ENCODE measurements at regions not wholly inside any gene's neighbourhood (a gene's known extent, or its start where the extent isn't known, plus 50 kb on each side); places are given as distances from the start of the nearest gene placed in this dataset.
"Not testable (repeated sequence)": the region's sequence is repeated elsewhere in the genome, so short reads cannot be mapped to it uniquely, and the experiment has no call there.

GRCh38 chr22:23418159-23418788 lies 161.8 kb downstream of the IGLL1 start:
- no peak for TF ChIP-seq CTCF (IDR thresholded peaks at IDR 0.05)
- DNase-seq (ENCODE audit: low spot score) = peak; percentile 53
- no peak overlapping the region for H3K27ac ChIP-seq
- no peak overlapping the region for H3K4me3 ChIP-seq

- not testable (repeated sequence) for DNase-seq (ENCODE audit: low spot score); H3K27ac ChIP-seq; H3K4me3 ChIP-seq
These were observed 162.8 kb downstream of the IGLL1 start for GRCh38 chr22:23417327-23417726.

- H3K4me3 ChIP-seq; H3K27ac ChIP-seq; DNase-seq (ENCODE audit: low spot score): not testable (repeated sequence)
These were observed 163.9 kb downstream of the IGLL1 start for GRCh38 chr22:23416169-23416690.

GRCh38 chr22:23415490-23415851 lies 164.6 kb downstream of the IGLL1 start:
- Histone ChIP-seq H3K27ac (no peak overlapping the region), H3K4me3 (no peak overlapping the region)
- DNase-seq (ENCODE audit: low spot score) = peak; percentile 41
- no peak for TF ChIP-seq CTCF (IDR thresholded peaks at IDR 0.05)

GRCh38 chr22:23414727-23415489 lies 165.2 kb downstream of the IGLL1 start:
- DNase-seq (ENCODE audit: low spot score) = peak; percentile 66
- no peak for TF ChIP-seq CTCF (IDR thresholded peaks at IDR 0.05)
- Histone ChIP-seq H3K4me3 (no peak overlapping the region), H3K27ac (no peak overlapping the region)

- H3K27ac ChIP-seq = no peak overlapping the region
- DNase-seq (ENCODE audit: low spot score) = no peak
These were observed 168.4 kb downstream of the IGLL1 start for GRCh38 chr22:23411739-23412138.

GRCh38 chr22:23410411-23410810 lies 169.7 kb downstream of the IGLL1 start:
- DNase-seq (ENCODE audit: low spot score) = no peak
- Histone ChIP-seq H3K4me3 (no peak overlapping the region), H3K27ac (no peak overlapping the region)
- TF ChIP-seq CTCF (IDR thresholded peaks at IDR 0.05) = no peak

More at GRCh38 chr22:23411739-23412138, 168.4 kb downstream of the IGLL1 start:
- no peak for TF ChIP-seq CTCF (IDR thresholded peaks at IDR 0.05)
- H3K4me3 ChIP-seq = no peak overlapping the region

- H3K4me3 ChIP-seq = no peak overlapping the region
- TF ChIP-seq CTCF (IDR thresholded peaks at IDR 0.05) = no peak
- no peak for DNase-seq (ENCODE audit: low spot score)
- H3K27ac ChIP-seq = no peak overlapping the region
These were observed 170.1 kb downstream of the IGLL1 start for GRCh38 chr22:23409976-23410375.

Data from coronary artery (tissue), 2 donors.